GM21515 (cell line): ENCODE measurements at regions not wholly inside any gene's neighbourhood (a gene's known extent, or its start where the extent isn't known, plus 50 kb on each side); places are given as distances from the start of the nearest gene placed in this dataset.
"Not testable (repeated sequence)": the region's sequence is repeated elsewhere in the genome, so short reads cannot be mapped to it uniquely, and the experiment has no call there.

ENCODE experiments used
- ATAC-seq: cut with Tn5 transposase; IDR thresholded peaks from one replicate; pipeline ENCODE4 v1.9.1; 2021; ENCODE audit not compliant: unreplicated experiment

DNA sequence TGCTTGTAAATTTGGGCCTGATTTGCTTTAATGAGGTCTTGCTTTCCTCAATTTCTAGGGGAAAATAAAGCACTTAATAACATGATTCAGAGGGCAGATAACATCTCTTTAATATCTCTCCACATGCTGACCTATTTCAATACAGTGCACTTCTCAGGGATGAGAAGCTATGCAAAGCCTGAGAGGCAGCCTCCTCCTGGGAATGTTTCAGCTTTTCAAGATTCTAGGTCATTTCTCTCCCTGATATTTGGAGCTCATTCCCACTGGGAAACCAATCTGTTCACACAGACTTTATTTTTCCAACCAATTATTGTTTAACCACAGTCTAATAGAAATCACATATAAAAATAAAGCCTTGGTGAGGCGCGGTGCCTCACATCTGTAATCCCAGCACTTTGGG lies 67.0 kb upstream of the LSAMP start:
- ATAC-seq: no peak

GRCh38 chr3:116512931-116513330 lies 67.6 kb upstream of the LSAMP start:
- ATAC-seq: no peak

DNA sequence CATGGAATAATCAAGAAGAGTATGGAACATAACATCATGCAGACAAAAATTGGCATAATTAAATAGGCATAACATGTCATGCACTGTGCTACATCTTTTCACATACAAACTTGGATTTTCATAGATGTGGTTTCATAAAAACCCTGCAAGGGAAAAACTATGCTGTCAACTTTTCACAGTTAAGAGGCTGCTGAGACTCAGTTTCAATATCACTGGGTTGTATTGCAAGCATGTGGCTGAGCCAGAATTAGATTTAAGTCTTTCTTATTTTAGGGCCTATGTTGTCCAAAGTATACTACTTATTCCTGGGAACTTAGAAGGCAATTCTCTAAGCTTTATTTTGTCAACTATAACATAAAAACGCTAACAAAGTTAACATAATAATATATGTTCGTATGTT lies 70.7 kb upstream of the LSAMP start:
- no peak for ATAC-seq

DNA sequence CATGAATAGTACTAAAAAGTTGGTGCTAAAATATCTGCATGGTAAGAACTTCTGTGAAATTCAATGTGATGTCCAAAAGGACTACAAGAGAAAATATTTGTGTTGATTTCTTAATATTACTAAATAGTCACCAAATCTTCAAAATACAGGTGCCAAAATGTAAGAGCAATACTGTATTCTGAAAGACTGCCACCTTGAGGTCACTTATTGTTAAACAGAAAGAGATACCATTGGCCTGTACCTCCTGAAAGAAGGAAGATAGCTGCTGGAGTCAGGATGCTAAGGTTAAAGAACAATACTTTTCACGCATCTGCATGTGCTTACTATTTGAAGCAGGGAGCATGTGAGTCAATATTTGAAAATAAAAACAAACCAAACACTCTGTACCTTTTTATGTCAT lies 72.0 kb upstream of the LSAMP start:
- no peak for ATAC-seq

GRCh38 chr3:116519101-116519500 lies 73.8 kb upstream of the LSAMP start:
- ATAC-seq: not testable (repeated sequence)

DNA sequence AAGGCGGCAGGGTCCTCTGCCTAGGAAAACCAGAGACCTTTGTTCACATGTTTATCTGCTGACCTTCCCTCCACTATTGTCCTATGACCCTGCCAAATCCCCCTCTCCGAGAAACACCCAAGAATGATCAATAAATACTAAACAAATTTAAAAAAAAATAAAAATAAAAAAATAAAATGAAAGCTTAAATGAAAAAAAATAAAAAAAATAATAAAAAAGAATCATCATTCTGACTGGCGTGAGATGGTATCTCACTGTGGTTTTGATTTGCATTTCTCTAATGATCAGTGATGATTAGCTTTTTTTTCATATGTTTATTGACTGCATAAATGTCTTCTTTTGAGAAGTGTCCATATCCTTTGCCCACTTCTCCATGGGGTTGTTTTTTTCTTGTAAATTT lies 74.5 kb upstream of the LSAMP start:
- not testable (repeated sequence) for ATAC-seq

DNA sequence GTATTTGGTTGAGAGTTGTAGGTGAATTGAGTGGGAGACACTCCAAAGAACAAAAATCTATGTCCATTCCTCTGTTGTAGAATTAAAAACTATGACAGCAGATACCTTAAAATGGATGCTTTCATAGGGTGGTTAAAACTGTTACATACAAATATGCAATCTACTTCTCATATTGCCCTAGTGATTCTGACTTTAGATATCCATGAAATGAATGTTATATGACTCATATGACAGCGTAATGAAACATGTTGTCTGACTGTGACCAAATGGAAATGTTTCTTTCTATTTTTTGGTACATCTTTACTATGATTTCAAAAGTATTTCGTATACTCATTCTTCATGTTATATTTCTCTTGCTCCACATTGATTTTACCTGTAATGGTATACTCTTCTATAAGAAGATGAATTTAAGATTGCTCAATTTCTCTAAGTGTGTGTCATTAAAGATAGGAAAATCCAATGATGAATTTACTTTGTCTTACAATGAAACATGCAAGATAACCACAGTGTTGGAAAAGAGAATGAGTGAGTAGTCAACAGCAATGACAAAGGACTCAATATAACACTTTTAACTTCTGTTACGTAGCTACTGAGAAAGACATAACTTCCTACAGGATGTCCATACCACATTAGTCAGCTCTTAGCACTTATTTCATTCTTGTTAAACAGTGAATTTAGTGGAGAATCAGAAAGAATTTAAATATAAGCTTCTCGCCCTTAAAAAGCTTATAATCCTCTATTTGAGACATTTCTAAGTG lies 79.3 kb upstream of the LSAMP start:
- no peak for ATAC-seq

DNA sequence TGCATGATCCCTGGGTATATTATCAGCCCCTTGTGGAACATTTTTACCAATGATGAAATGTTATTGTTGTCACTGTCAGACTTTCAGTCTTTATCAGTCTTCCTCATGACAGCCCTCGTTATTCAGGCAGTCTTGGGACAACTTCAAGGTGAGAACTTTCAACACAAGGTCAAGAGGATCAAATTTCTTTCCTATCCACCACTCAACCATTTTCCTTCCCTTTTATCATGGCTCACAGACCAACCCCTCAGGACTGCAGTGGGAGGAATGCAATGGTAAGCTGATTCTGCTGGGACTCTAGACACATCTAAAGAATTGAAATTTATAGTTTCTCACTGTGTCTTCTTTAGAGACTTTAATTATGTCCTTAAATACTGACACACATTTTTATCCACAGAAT lies 107.0 kb upstream of the LSAMP start:
- no peak for ATAC-seq

- ATAC-seq: no peak
Measured at GRCh38 chr3:116553355-116553754, 108.1 kb upstream of the LSAMP start.

DNA sequence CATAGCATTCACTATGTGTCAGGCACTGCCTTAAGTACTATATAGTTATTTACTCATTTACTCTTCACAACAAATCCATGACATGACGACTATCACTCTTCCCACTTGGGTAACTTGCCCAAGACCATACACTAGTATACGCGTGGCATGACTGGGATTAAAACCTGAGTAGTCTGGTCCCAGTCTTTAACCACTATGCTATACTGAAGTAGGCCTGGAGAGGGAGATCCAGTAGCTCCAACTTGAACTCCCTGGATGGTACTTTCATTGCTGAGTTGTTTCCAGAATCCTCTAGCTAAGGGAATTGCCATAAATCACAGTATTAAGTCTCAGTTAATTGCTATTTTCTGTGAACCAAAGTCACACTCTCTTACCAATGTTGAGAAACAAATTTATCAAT lies 116.2 kb upstream of the LSAMP start:
- ATAC-seq: no peak

- ATAC-seq: no peak
Measured at GRCh38 chr3:116563351-116563750, 118.1 kb upstream of the LSAMP start.

DNA sequence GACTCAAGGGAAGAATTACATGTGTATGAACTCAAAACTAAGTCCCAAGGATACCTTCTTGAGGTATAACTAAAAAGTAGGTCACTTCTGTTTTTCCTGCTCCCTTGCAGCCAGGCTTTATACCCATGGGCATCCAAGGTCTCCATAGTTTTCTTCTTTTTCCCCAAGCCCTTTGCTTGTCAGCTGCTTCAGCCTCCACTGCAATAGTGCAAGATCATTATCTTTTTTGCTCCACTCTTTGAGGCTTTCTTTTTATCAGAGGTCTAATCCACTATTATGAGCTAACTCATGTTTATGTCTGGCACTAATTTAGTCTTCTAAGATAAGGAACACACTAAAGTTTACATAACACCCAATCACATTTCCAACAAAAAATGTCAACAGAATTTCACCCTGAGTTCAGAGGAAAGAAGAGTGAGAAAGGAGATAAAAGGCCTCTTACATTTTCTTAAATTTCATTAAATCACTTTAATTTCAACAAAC lies 121.2 kb upstream of the LSAMP start:
- ATAC-seq: no peak

DNA sequence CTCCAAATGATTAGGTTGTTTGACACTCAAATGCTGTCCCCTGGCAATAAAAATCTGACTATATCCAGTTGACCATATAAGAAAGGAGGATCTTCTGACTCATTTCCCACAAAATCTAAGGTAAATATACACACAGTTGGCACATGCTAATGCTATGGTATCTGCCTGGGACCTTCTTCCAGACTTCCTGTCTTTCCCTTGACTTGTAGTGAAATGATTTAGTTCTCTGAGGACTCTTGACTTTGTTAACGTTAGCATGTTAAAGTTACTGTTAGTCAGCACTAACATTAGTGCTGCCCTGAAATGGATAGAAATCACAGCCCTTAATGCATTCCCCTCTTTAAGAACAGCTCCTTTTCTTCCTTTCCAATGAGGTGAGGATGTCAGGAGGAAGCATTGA lies 124.3 kb upstream of the LSAMP start:
- ATAC-seq: no peak

GRCh38 chr3:116579840-116580239 lies 129.7 kb upstream of the TUSC7 start:
- ATAC-seq: no peak

GRCh38 chr3:116586285-116586944 lies 123.2 kb upstream of the TUSC7 start:
- ATAC-seq: no peak

DNA sequence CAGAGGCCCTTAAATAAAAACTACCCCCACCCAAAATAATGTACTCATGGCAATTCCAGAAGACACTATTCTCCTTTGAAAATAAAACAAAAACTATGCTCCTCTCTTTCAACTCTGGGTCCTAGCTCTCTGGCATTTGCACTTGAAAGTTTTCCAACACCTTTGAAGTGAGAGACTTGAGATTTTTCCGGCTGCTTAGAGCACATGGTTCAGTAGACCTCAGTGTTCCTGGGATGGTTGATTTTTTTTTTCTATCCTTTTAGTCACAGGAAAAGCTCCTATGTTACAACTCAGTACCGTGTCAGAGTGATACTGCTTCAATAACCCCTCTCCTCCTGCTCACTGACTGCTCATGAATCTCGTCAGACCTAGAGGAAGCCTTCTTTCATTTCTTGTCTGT lies 118.3 kb upstream of the TUSC7 start:
- ATAC-seq: no peak

- ATAC-seq: no peak
Measured at GRCh38 chr3:116601206-116601605, 108.4 kb upstream of the TUSC7 start.

DNA sequence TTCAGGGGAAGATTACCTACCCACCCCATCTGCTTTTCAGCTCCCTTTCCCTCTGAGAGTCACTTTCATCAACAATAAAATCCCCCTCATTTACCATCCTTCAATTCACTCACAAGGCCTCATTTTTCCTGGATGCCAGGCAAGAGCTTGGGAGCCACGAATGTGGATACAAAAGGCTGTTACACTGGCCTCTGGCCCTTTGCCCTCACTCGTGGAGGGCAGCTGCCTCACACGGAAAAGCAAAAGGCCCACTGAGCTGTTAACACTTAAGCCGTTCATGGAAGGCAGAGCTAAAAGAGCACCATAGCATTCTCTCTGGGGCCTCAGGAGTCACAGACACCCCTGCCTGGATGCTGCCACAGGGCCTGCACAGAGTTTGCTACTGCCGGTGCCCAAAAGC lies 102.4 kb upstream of the TUSC7 start:
- no peak for ATAC-seq

- no peak for ATAC-seq
Measured at GRCh38 chr3:116610124-116610523, 99.5 kb upstream of the TUSC7 start.

- peak; percentile 52 for ATAC-seq
Measured at GRCh38 chr3:116614795-116615362, 94.7 kb upstream of the TUSC7 start.

GRCh38 chr3:116618138-116618537 lies 91.4 kb upstream of the TUSC7 start:
- no peak for ATAC-seq

DNA sequence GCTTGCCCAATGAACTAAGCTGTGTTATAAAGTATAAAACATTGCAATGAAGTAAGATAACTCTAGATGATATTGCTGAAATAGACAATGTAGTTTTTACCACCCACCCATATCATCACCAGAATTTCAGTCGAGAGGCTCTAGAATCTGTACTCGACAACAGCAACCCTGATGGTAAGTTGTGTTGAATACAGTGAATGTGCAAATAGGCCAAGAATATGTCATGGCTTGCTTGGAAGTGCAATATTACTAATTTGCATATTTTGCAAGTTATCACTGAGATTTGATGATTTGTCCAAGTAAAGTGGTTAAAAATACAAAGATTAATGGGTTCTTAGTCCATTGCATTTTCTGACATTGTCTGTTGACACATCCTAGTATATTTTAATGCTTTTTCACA lies 90.6 kb upstream of the TUSC7 start:
- no peak for ATAC-seq
